NCI-H2227 (cell line): ENCODE measurements at regions not wholly inside any gene's neighbourhood (a gene's known extent, or its start where the extent isn't known, plus 50 kb on each side); places are given as distances from the start of the nearest gene placed in this dataset.

Source experiments
- DNase-seq: peaks from one replicate; lab custom pipeline; 2025; ENCODE audit not compliant: unreplicated experiment; lab: John Stamatoyannopoulos, UW

GRCh38 chr20:57794600-57795341 is 85.0 kb upstream of the PMEPA1 start:
- no peak for DNase-seq

- DNase-seq = no peak
Measured at GRCh38 chr20:57794036-57794435, 84.2 kb upstream of the PMEPA1 start.

GRCh38 chr20:57793421-57793820 is 83.6 kb upstream of the PMEPA1 start:
- DNase-seq = no peak

- DNase-seq = no peak
Measured at GRCh38 chr20:57792386-57793080, 82.7 kb upstream of the PMEPA1 start.

GRCh38 chr20:57791966-57792365 is 82.2 kb upstream of the PMEPA1 start:
- DNase-seq = no peak

GRCh38 chr20:57791178-57791962 is 81.6 kb upstream of the PMEPA1 start:
- DNase-seq = no peak

- DNase-seq = no peak
Measured at GRCh38 chr20:57790176-57790575, 80.4 kb upstream of the PMEPA1 start.

GRCh38 chr20:57788936-57789613 is 79.3 kb upstream of the PMEPA1 start:
- DNase-seq = no peak

GRCh38 chr20:57787990-57788781 is 78.4 kb upstream of the PMEPA1 start:
- no peak for DNase-seq

GRCh38 chr20:57787151-57787989 is 77.6 kb upstream of the PMEPA1 start:
- no peak for DNase-seq

- DNase-seq = no peak
Measured at GRCh38 chr20:57786304-57786932, 76.6 kb upstream of the PMEPA1 start.

GRCh38 chr20:57785720-57786119 is 75.9 kb upstream of the PMEPA1 start:
- no peak for DNase-seq

- DNase-seq = no peak
Measured at GRCh38 chr20:57785061-57785460, 75.2 kb upstream of the PMEPA1 start.

- no peak for DNase-seq
Measured at GRCh38 chr20:57783956-57784837, 74.4 kb upstream of the PMEPA1 start.

- DNase-seq = no peak
Measured at GRCh38 chr20:57783196-57783595, 73.4 kb upstream of the PMEPA1 start.

- no peak for DNase-seq
Measured at GRCh38 chr20:57782631-57783041, 72.8 kb upstream of the PMEPA1 start.

GRCh38 chr20:57781901-57782300 is 72.1 kb upstream of the PMEPA1 start:
- no peak for DNase-seq

- DNase-seq = no peak
Measured at GRCh38 chr20:57780906-57781305, 71.1 kb upstream of the PMEPA1 start.
